Pancreas (tissue), 10 donors: ENCODE measurements at regions not wholly inside any gene's neighbourhood (a gene's known extent, or its start where the extent isn't known, plus 50 kb on each side); places are given as distances from the start of the nearest gene placed in this dataset.
"Not testable (repeated sequence)": the region's sequence is repeated elsewhere in the genome, so short reads cannot be mapped to it uniquely, and the experiment has no call there.

Source experiments
- ATAC-seq, 4 donors: fragments of 200-7000 bp; cut with Tn5 transposase; one replicate each; pipeline versions ENCODE4 v1.8.0 to v1.9.1; 2020; ENCODE audit warnings: mild to moderate bottlenecking in 4 of 4, moderate library complexity in 4 of 4
- DNase-seq, 6 donors: peaks; one replicate each; pipeline ENCODE4 v3.0.0-alpha.2; 2020
- FAIRE-seq: peaks from 2 replicates; lab custom pipeline; 2012; peaks lifted over from hg19 to GRCh38; lab: Jason Lieb, UNC
- H3K27ac ChIP-seq, 4 donors: fragments of 200-600 bp; sonication (generic); 1 replicate in 3 of 4; 2 replicates in 1 of 4; pipeline versions ENCODE4 v1.5.0 to v1.8.0; 2020
- H3K27me3 ChIP-seq, 4 donors: fragments of 200-600 bp; one replicate each; pipeline ENCODE4 v1.8.0; 2021
- H3K36me3 ChIP-seq, 3 donors: fragments of 200-600 bp; sonication (generic) in 1 of 3; one replicate each; pipeline versions ENCODE4 v1.5.0 to v1.8.0; 2020 to 2021
- H3K4me1 ChIP-seq, 3 donors: fragments of 200-600 bp; one replicate each; pipeline ENCODE4 v1.8.0; 2021
- H3K4me3 ChIP-seq, 4 donors: fragments of 200-600 bp; sonication (generic) in 2 of 4; one replicate each; pipeline versions ENCODE4 v1.5.0 to v1.8.0; 2020 to 2021
- H3K9me3 ChIP-seq, 4 donors: fragments of 200-600 bp; one replicate each; pipeline ENCODE4 v1.8.0; 2021
- CTCF ChIP-seq, 4 donors: fragments of 200-600 bp; sonication (generic) in 3 of 4; IDR thresholded peaks; one replicate each; pipeline versions ENCODE4 v1.5.0 to v1.8.0; 2021; ENCODE audit warnings: antibody characterized with exemption in 4 of 4
- WGBS, 2 donors: extraction: QIAGEN DNeasy Blood & Tissue Kit; methylation state at CpG; one replicate each; pipeline ENCODE4 v1.1.7; 2013; 5-methylcytosine and 5-hydroxymethylcytosine counted together
- intact Hi-C, 3 donors: fragments of 100-400 bp; cut with DNase I; formaldehyde crosslinking; loops; one replicate each; pipeline versions ENCODE4 v1.11.1 to v1.14.2; 2022
- donor health status: healthy with polysubstance abuse.
- donor health status: DM: no; HTN: no; CAD: no; lungs with moderate emphysema.
- donor health status: DM: no; HTN: no; CAD: no.
- donor health status: control.
- donor health status: control.
- donor health status: Bipolar disorder and iron deficiency.
- donor health status: DM: yes; HTN: yes; CAD: no.
- donor health status: DM: no; HTN: no; CAD: no.
- donor health status: DM: no; HTN: no; CAD: no.
- donor health status: DM: yes; HTN: yes; CAD: no.

GRCh38 chr4:115456231-115456630, 342.8 kb upstream of the NDST4 start:
- 17 to 19% methylated on average over 1 of the region's 1 CpG for WGBS, 2 donors
- no peak for TF ChIP-seq CTCF (IDR thresholded peaks at IDR 0.05)
- Histone ChIP-seq H3K36me3 (no peaks in the 10 kb centered on the region), H3K9me3 (no peaks in the 10 kb centered on the region), H3K4me3 (no peak overlapping the region), H3K4me1 (no peaks in the 10 kb centered on the region), H3K27ac (no peak overlapping the region), H3K27me3 (no peaks in the 10 kb centered on the region)
- FAIRE-seq: no peak
- no peak for DNase-seq
- intact Hi-C loops: no loop called here
- no peak for ATAC-seq

GRCh38 chr4:115454228-115454627, 340.8 kb upstream of the NDST4 start:
- no peaks in the 10 kb centered on the region for H3K27me3 ChIP-seq
- WGBS, 2 donors: 48 to 56% methylated on average over 2 of the region's 2 CpGs
- DNase-seq (no peak), FAIRE-seq (no peak), ATAC-seq (no peak)
- no peak overlapping the region for H3K4me3 ChIP-seq
- TF ChIP-seq CTCF (IDR thresholded peaks at IDR 0.05): no peak
- H3K9me3 ChIP-seq: no peaks in the 10 kb centered on the region
- no peak overlapping the region for H3K27ac ChIP-seq
- H3K36me3 ChIP-seq: no peaks in the 10 kb centered on the region
- no peaks in the 10 kb centered on the region for H3K4me1 ChIP-seq
- intact Hi-C loops: no loop called here

GRCh38 chr4:115453416-115453815, 340.0 kb upstream of the NDST4 start:
- TF ChIP-seq CTCF (IDR thresholded peaks at IDR 0.05): no peak
- 11 to 17% methylated on average over 1 of the region's 1 CpG for WGBS, 2 donors
- ATAC-seq: no peak
- H3K27me3 ChIP-seq: no peaks in the 10 kb centered on the region
- FAIRE-seq: no peak
- intact Hi-C loops: no loop called here
- no peaks in the 10 kb centered on the region for H3K36me3 ChIP-seq
- no peak overlapping the region for H3K4me3 ChIP-seq
- H3K4me1 ChIP-seq: no peaks in the 10 kb centered on the region
- DNase-seq: no peak
- H3K27ac ChIP-seq: no peak overlapping the region
- no peaks in the 10 kb centered on the region for H3K9me3 ChIP-seq

- intact Hi-C loops, H3K27me3 ChIP-seq, H3K4me3 ChIP-seq, H3K27ac ChIP-seq, FAIRE-seq, H3K36me3 ChIP-seq, ATAC-seq, H3K9me3 ChIP-seq, H3K4me1 ChIP-seq: not testable (repeated sequence)
- WGBS, 2 donors: 81 to 82% methylated on average over 2 of the region's 2 CpGs
- peak in 1 of 6 donors; percentile 21 for DNase-seq
Observed at GRCh38 chr4:115452229-115452628, 338.8 kb upstream of the NDST4 start.

- FAIRE-seq (no peak), ATAC-seq (no peak), DNase-seq (no peak)
- H3K27ac ChIP-seq: no peak overlapping the region
- H3K36me3 ChIP-seq: no peaks in the 10 kb centered on the region
- H3K4me3 ChIP-seq: no peak overlapping the region
- TF ChIP-seq CTCF (IDR thresholded peaks at IDR 0.05): no peak
- H3K27me3 ChIP-seq: no peaks in the 10 kb centered on the region
- 50 to 59% methylated on average over 3 of the region's 3 CpGs for WGBS, 2 donors
- intact Hi-C loops: no loop called here
- no peaks in the 10 kb centered on the region for H3K9me3 ChIP-seq
- H3K4me1 ChIP-seq: no peaks in the 10 kb centered on the region
Observed at GRCh38 chr4:115437739-115438138, 324.3 kb upstream of the NDST4 start.

- 83 to 87% methylated on average over 1 of the region's 1 CpG for WGBS, 2 donors
- intact Hi-C loops: no loop called here
- Histone ChIP-seq H3K4me3 (no peak overlapping the region), H3K27me3 (no peaks in the 10 kb centered on the region), H3K36me3 (no peaks in the 10 kb centered on the region), H3K4me1 (no peaks in the 10 kb centered on the region), H3K9me3 (no peaks in the 10 kb centered on the region), H3K27ac (no peak overlapping the region)
- no peak for ATAC-seq
- no peak for TF ChIP-seq CTCF (IDR thresholded peaks at IDR 0.05)
- no peak for FAIRE-seq
- DNase-seq: no peak
Observed at GRCh38 chr4:115433491-115433890, 320.1 kb upstream of the NDST4 start.
